GM12878 (cell line): ENCODE measurements at regions not wholly inside any gene's neighbourhood (a gene's known extent, or its start where the extent isn't known, plus 50 kb on each side); places are given as distances from the start of the nearest gene placed in this dataset.

Experiments used
- ATAC-seq: fragments of 200-7000 bp; cut with Tn5 transposase; 3 replicates; pipeline ENCODE4 v1.9.1; 2020; ENCODE audit warnings: mild to moderate bottlenecking, moderate library complexity
- BruUV-seq: library from RNA; stranded (reverse); fragments of 400-500 nt; replicated peaks from 2 replicates; lab custom pipeline; 2021; lab: Mats Ljungman, UMichigan
- CTCF ChIA-PET: fragments of 300-600 bp; sonication (Branson Sonifier 250); formaldehyde crosslinking; extraction: SDS; loops from one replicate; lab custom pipeline; 2021; ENCODE audit warnings: inconsistent platforms; lab: Yijun Ruan, JAX
- POLR2A ChIA-PET: fragments of 350-600 bp; formaldehyde crosslinking; extraction: SDS; loops from one replicate; lab custom pipeline; 2021; ENCODE audit warnings: inconsistent platforms; lab: Charles Lee
- RAD21 ChIA-PET: fragments of 300-600 bp; sonication (Branson Sonifier 250); formaldehyde crosslinking; loops from one replicate; lab custom pipeline; 2023; ENCODE audit warnings: antibody characterized with exemption; ENCODE audit not compliant: unreplicated experiment; lab: Charles Lee
- SMC1A ChIA-PET: fragments of 300-600 bp; sonication (Branson Sonifier 250); formaldehyde crosslinking; loops from one replicate; lab custom pipeline; 2023; ENCODE audit not compliant: unreplicated experiment, uncharacterized antibody; lab: Charles Lee
- DNase-seq: peaks from one replicate; pipeline ENCODE4 v3.0.0-alpha.2; 2011; ENCODE audit warnings: low read depth, low spot score
- FAIRE-seq: peaks from 3 replicates; lab custom pipeline; 2011; peaks lifted over from hg19 to GRCh38; lab: Jason Lieb, UNC
- H2AFZ ChIP-seq: 2 replicates; pipeline ENCODE4 v1.6.0; 2011; ENCODE audit warnings: low read depth, low read length, control low read depth; ENCODE audit not compliant: control insufficient read depth
- H3K27ac ChIP-seq: 2 replicates; pipeline ENCODE4 v1.5.1; 2011; ENCODE audit warnings: control low read depth; ENCODE audit not compliant: control insufficient read depth, insufficient read depth
- H3K27me3 ChIP-seq, 2 experiments: replicated peaks in 1 of 2; 2 replicates each; pipeline versions ENCODE4 v1.6.0 to v1.6.1; 2011; ENCODE audit warnings: low read length in 1 of 2; ENCODE audit not compliant: control insufficient read depth in 2 of 2, insufficient read depth in 2 of 2
- H3K36me3 ChIP-seq, 2 experiments: 2 replicates each; pipeline ENCODE4 v1.5.1; 2011; ENCODE audit warnings: low read length in 1 of 2; ENCODE audit not compliant: control insufficient read depth in 2 of 2, insufficient read depth in 2 of 2
- H3K4me1 ChIP-seq: 2 replicates; pipeline ENCODE4 v1.6.1; 2011; ENCODE audit warnings: mild to moderate bottlenecking, low read length, moderate library complexity, mixed read lengths; ENCODE audit not compliant: control insufficient read depth, insufficient read depth
- H3K4me2 ChIP-seq: 2 replicates; pipeline ENCODE4 v1.6.0; 2011; ENCODE audit warnings: control low read depth; ENCODE audit not compliant: control insufficient read depth, insufficient read depth
- H3K4me3 ChIP-seq: fragments of 200-600 bp; sonication (generic); 2 replicates; pipeline ENCODE4 v1.5.1; 2016
- H3K79me2 ChIP-seq: 2 replicates; pipeline ENCODE4 v1.6.0; 2011; ENCODE audit warnings: low read length; ENCODE audit not compliant: control insufficient read depth, insufficient read depth
- H3K9ac ChIP-seq: 2 replicates; pipeline ENCODE4 v1.8.0; 2011; ENCODE audit warnings: low read length, control low read depth, mixed read lengths; ENCODE audit not compliant: control insufficient read depth, insufficient read depth
- H3K9me3 ChIP-seq: replicated peaks from 3 replicates; pipeline ENCODE4 v1.5.1; 2011; ENCODE audit warnings: mild to moderate bottlenecking, low read length; ENCODE audit not compliant: control insufficient read depth, insufficient read depth
- H4K20me1 ChIP-seq: 2 replicates; pipeline ENCODE4 v1.6.0; 2011; ENCODE audit not compliant: control insufficient read depth, insufficient read depth
- BACH1 ChIP-seq: fragments of 450-650 bp; IDR thresholded peaks from 2 replicates; pipeline ENCODE4 v1.6.1; 2017; ENCODE audit warnings: mild to moderate bottlenecking, borderline replicate concordance
- CHD1 ChIP-seq: IDR thresholded peaks from 2 replicates; pipeline ENCODE4 v1.6.1; 2012; ENCODE audit warnings: low read depth, low read length, improper control_type of control experiment
- ESRRA ChIP-seq: IDR thresholded peaks from 2 replicates; pipeline ENCODE4 v1.6.1; 2012; ENCODE audit warnings: mild to moderate bottlenecking, low read length, improper control_type of control experiment
- HCFC1 ChIP-seq: fragments of 150-350 bp; IDR thresholded peaks from 2 replicates; pipeline ENCODE4 v1.6.1; 2014; ENCODE audit warnings: low read length
- IRF4 ChIP-seq: IDR thresholded peaks from 2 replicates; pipeline ENCODE4 v1.6.1; 2011; ENCODE audit warnings: low read depth, low read length
- LARP7 ChIP-seq: fragments of 450-650 bp; IDR thresholded peaks from 2 replicates; pipeline ENCODE4 v1.6.1; 2017; ENCODE audit warnings: mild to moderate bottlenecking
- NFIC ChIP-seq: IDR thresholded peaks from 2 replicates; pipeline ENCODE4 v1.6.1; 2012; ENCODE audit warnings: low read depth, mild to moderate bottlenecking, inconsistent platforms, low read length, moderate library complexity
- NR2C2 ChIP-seq: IDR thresholded peaks from 2 replicates; pipeline ENCODE4 v1.6.1; 2011; ENCODE audit warnings: borderline replicate concordance, low read depth; ENCODE audit not compliant: control insufficient read depth, insufficient read length
- NR2F1 ChIP-seq: fragments of 450-650 bp; conservative IDR thresholded peaks from 2 replicates; pipeline ENCODE4 v1.6.1; 2017; ENCODE audit warnings: mild to moderate bottlenecking
- RAD21 ChIP-seq: IDR thresholded peaks from 2 replicates; pipeline ENCODE4 v1.6.1; 2011; ENCODE audit warnings: mild to moderate bottlenecking, low read depth, low read length, moderate library complexity; ENCODE audit not compliant: insufficient read depth
- RBBP5 ChIP-seq: fragments of 200-600 bp; sonication (generic); conservative IDR thresholded peaks from 2 replicates; pipeline ENCODE4 v1.6.1; 2016
- RELA ChIP-seq: fragments of 450-650 bp; IDR thresholded peaks from 2 replicates; pipeline ENCODE4 v1.8.0; 2014; ENCODE audit warnings: borderline replicate concordance; ENCODE audit not compliant: partially characterized antibody
- SIN3A ChIP-seq: IDR thresholded peaks from 2 replicates; pipeline ENCODE4 v1.6.1; 2012; ENCODE audit warnings: low read depth, low read length, improper control_type of control experiment
- SIX5 ChIP-seq: IDR thresholded peaks from 2 replicates; pipeline ENCODE4 v1.6.1; 2011; ENCODE audit warnings: mild to moderate bottlenecking, low read depth, low read length, moderate library complexity; ENCODE audit not compliant: severe bottlenecking
- SMAD1 ChIP-seq: fragments of 450-650 bp; IDR thresholded peaks from 2 replicates; pipeline ENCODE4 v1.6.1; 2018; ENCODE audit warnings: mild to moderate bottlenecking, low read depth; ENCODE audit not compliant: partially characterized antibody
- SMARCA5 ChIP-seq: fragments of 450-650 bp; IDR thresholded peaks from 2 replicates; pipeline ENCODE4 v1.6.1; 2017; ENCODE audit warnings: mild to moderate bottlenecking
- SPI1 ChIP-seq: IDR thresholded peaks from 2 replicates; pipeline ENCODE4 v1.6.1; 2011; ENCODE audit warnings: low read depth, mild to moderate bottlenecking, low read length, moderate library complexity, borderline replicate concordance; ENCODE audit not compliant: insufficient read depth
- STAT3 ChIP-seq: IDR thresholded peaks from 2 replicates; pipeline ENCODE4 v1.6.1; 2011; ENCODE audit warnings: low read depth, low read length, improper control_type of control experiment
- SUZ12 ChIP-seq: fragments of 200-600 bp; sonication (generic); IDR thresholded peaks from one replicate; pipeline ENCODE4 v1.6.1; 2018; ENCODE audit warnings: antibody characterized with exemption, mild to moderate bottlenecking; ENCODE audit not compliant: unreplicated experiment
- WGBS: methylation state at CpG from one replicate; pipeline ENCODE4 v1.1.6; 2016; ENCODE audit warnings: low lambda C conversion rate; ENCODE audit not compliant: insufficient replicate concordance, insufficient coverage; ENCODE audit errors: missing lambda C conversion rate; 5-methylcytosine and 5-hydroxymethylcytosine counted together
- in situ Hi-C: fragments of 300-500 bp; cut with MboI; formaldehyde crosslinking; loops from 9 replicates; pipeline ENCODE4 v1.14.3; 2018; ENCODE audit warnings: mixed read lengths
- intact Hi-C: fragments of 100-400 bp; cut with micrococcal nuclease; formaldehyde crosslinking; loops from one replicate; pipeline ENCODE4 v1.14.2; 2022; ENCODE audit not compliant: unreplicated experiment
- TF ChIP-seq, protein P1 (sequence below): IDR thresholded peaks from 2 replicates; pipeline ENCODE4 v1.6.1; 2011; ENCODE audit warnings: borderline replicate concordance, low read depth, mild to moderate bottlenecking, moderate library complexity, low read length; ENCODE audit not compliant: insufficient read depth, poor library complexity, severe bottlenecking
- TF ChIP-seq, protein P2 (sequence below): IDR thresholded peaks from 2 replicates; pipeline ENCODE4 v1.6.1; 2012; ENCODE audit warnings: low read length, inconsistent platforms

GRCh38 chr15:62742409-62743171, 300.0 kb upstream of the TPM1 start (continued):
- TF ChIP-seq RAD21 = peak; percentile 60
- no peak for TF ChIP-seq IRF4
- TF ChIP-seq STAT3 = no peak
- no peak for TF ChIP-seq NR2C2
- TF ChIP-seq NR2F1 = no peak

DNA sequence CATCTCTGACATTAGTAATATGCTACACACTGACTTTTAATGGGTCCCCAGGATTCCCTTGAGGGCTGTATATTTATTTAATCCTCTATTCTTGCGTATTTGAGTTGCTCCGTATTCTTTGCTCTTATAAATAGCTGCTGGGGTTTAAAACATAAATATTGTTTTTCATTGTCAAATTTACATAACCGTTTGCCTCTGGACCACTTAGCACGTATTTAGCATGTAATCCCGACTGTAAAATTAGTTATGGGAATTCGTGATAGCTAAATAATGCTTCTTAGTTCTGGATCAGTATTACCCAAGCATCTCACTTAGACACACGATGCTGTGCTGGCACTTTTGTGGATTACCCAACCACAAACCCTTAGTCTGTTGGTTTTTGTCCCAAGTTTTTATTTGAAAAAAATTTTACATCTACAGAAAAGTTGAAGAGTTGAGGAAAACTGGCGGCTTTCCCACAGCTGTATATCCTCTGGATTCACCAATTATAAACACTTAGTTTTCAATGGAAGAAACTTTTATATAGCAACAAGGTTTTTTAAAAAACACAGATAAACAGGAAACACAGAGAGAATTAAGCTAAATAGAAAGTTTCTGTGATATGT, 296.8 kb upstream of the TPM1 start:
- intact Hi-C loops (no loop called here), in situ Hi-C loops (no loop called here)
- H3K4me2 ChIP-seq = no peak overlapping the region
- H3K36me3 ChIP-seq = no peaks in the 10 kb centered on the region
- SMC1A ChIA-PET = interaction anchor here (2.6 kb wide), 1 partner anchor 11 kb away, joined by 9 read pairs; no protein-coding TSS in a partner anchor
- H3K4me1 ChIP-seq = no peaks in the 10 kb centered on the region
- POLR2A ChIA-PET = no interaction called here
- DNase-seq (no peak), ATAC-seq (no peak), FAIRE-seq (no peak)
- H3K27me3 ChIP-seq = no peaks in the 10 kb centered on the region
- 28% methylated on average over 8 of the region's 8 CpGs for WGBS
- H3K9ac ChIP-seq = no peak overlapping the region
- no peak overlapping the region for H2AFZ ChIP-seq
- no peaks in the 10 kb centered on the region for H3K9me3 ChIP-seq
- no peak overlapping the region for H3K27ac ChIP-seq
- CTCF ChIA-PET = interaction anchor here (1.0 kb wide), 1 partner anchor 196 kb away, joined by 3 read pairs; no protein-coding TSS in a partner anchor
- H4K20me1 ChIP-seq = no peaks in the 10 kb centered on the region
- H3K4me3 ChIP-seq = no peak overlapping the region
- RAD21 ChIA-PET = no interaction called here
- BruUV-seq = no TSS peak
- no peaks in the 10 kb centered on the region for H3K79me2 ChIP-seq
- TF ChIP-seq RBBP5 = no peak
- no peak for TF ChIP-seq SIX5
- no peak for TF ChIP-seq RELA
- TF ChIP-seq BACH1 = no peak
- TF ChIP-seq, protein P1, sequence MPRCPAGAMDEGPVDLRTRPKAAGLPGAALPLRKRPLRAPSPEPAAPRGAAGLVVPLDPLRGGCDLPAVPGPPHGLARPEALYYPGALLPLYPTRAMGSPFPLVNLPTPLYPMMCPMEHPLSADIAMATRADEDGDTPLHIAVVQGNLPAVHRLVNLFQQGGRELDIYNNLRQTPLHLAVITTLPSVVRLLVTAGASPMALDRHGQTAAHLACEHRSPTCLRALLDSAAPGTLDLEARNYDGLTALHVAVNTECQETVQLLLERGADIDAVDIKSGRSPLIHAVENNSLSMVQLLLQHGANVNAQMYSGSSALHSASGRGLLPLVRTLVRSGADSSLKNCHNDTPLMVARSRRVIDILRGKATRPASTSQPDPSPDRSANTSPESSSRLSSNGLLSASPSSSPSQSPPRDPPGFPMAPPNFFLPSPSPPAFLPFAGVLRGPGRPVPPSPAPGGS = no peak
- TF ChIP-seq SIN3A = no peak
- no peak for TF ChIP-seq LARP7
- TF ChIP-seq SMAD1 = no peak
- TF ChIP-seq ESRRA = no peak
- TF ChIP-seq CHD1 = no peak
- no peak for TF ChIP-seq NFIC
- TF ChIP-seq, protein P2, sequence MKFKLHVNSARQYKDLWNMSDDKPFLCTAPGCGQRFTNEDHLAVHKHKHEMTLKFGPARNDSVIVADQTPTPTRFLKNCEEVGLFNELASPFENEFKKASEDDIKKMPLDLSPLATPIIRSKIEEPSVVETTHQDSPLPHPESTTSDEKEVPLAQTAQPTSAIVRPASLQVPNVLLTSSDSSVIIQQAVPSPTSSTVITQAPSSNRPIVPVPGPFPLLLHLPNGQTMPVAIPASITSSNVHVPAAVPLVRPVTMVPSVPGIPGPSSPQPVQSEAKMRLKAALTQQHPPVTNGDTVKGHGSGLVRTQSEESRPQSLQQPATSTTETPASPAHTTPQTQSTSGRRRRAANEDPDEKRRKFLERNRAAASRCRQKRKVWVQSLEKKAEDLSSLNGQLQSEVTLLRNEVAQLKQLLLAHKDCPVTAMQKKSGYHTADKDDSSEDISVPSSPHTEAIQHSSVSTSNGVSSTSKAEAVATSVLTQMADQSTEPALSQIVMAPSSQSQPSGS = no peak
- no peak for TF ChIP-seq SPI1
- TF ChIP-seq HCFC1 = no peak
- TF ChIP-seq SMARCA5 = no peak
- TF ChIP-seq SUZ12 = no peak
